Activated CD8-positive, alpha-beta memory T cell treated with anti-CD3 and anti-CD28 coated beads, Interleukin-2, amount 50 U/mL, for 24 hours (primary cell): ENCODE measurements at regions not wholly inside any gene's neighbourhood (a gene's known extent, or its start where the extent isn't known, plus 50 kb on each side); places are given as distances from the start of the nearest gene placed in this dataset.

Experiments used
- DNase-seq: peaks from one replicate; pipeline ENCODE4 v3.0.0-alpha.2; 2020; ENCODE audit errors: extremely low read depth

DNA sequence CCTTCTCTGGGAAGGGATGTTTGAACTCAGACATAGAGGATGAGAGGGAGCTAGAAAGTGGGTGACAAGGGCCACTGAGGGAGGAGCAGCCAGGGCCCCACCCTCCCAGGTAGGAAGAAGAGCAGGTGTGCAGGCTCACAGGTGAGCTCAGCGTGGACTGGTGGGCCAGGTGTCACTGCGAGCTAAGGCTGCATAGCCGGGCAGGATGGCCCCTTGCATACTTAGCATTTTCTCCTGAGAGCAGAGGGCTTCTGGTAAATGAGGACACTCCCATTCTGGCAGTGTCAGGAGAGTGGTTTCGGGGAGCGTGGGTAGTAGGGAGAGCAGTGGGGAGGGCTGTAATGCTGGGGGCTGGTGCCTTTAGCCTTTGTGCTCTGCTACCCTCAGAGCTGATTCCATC lies 843.4 kb downstream of the TBC1D22A start:
- no peak for DNase-seq

DNA sequence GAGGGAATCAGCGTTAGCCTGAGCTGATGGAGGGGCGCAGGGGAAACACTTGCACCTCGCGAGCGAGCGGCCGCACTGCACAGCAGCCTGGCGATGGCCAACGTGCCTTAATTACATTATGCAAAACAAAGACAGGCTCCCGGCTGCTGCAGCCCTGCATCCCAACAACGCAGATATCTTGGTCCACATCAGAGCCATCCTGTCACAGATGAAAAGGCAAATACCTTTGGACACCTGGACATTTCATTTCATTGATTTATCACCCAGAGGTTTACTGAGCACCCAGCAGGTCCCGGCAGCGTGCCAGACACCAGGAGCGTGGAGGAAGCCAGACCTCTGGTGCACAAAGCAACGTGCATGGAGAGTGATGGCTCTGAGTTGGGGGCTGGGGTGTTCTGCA lies 843.0 kb downstream of the TBC1D22A start:
- DNase-seq: no peak

DNA sequence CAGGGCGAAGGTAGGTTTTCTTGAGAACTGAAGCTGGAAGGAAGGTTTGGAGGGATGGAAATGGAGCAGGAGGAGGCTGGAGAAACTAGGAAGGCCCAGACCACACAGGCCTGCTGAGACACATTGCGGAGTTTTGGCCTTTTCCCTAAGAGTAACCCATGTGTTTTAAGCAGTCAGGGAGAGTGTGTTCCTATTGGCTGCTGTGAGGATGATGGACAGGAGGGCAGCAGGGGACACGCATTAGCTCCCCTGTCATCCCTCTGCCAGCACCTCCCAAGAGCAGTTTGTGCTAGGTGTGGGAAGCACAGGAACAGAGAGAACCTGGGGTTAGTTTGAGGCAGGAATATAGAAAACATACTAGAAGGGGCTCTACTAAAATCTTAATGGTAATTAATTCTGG lies 842.1 kb downstream of the TBC1D22A start:
- DNase-seq: no peak

DNA sequence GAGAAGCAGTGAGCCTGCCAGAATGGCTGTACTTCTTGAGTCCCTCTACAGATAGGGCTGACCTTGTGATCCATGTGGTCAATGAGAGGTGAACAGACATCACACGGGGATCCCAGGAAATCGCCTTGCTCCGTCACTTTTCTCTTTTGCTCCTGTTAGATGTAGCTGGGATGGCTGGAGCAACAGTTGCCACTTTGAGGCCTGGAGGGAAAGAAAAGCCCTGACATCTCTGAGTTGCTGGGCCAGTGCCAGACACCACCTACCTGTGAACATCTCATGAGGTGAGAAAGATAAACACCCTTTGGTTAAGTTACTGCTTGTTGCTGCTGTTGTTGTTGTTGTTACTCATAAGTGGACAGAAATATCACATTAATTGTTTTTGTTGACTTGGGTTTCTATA lies 840.3 kb downstream of the TBC1D22A start:
- DNase-seq: no peak

DNA sequence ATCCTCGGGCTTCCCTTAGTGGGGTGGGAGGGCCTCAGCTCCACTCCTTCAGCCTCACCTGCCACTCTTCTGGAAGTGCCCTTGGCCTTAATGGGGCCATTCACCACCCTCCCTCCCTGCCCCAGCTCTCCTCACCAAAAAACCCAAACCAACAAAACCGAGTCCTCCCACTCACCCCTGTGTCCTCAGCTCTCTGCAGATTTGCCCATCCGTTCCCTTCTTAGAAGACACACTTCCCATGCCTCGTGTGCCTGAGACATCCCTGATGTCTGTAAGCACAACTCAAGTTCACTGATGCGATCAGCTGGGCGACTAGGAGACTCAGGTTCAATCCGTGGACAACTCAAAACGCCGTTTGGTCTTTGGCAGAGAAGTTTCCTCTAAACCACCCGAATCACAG lies 839.2 kb downstream of the TBC1D22A start:
- DNase-seq: no peak

DNA sequence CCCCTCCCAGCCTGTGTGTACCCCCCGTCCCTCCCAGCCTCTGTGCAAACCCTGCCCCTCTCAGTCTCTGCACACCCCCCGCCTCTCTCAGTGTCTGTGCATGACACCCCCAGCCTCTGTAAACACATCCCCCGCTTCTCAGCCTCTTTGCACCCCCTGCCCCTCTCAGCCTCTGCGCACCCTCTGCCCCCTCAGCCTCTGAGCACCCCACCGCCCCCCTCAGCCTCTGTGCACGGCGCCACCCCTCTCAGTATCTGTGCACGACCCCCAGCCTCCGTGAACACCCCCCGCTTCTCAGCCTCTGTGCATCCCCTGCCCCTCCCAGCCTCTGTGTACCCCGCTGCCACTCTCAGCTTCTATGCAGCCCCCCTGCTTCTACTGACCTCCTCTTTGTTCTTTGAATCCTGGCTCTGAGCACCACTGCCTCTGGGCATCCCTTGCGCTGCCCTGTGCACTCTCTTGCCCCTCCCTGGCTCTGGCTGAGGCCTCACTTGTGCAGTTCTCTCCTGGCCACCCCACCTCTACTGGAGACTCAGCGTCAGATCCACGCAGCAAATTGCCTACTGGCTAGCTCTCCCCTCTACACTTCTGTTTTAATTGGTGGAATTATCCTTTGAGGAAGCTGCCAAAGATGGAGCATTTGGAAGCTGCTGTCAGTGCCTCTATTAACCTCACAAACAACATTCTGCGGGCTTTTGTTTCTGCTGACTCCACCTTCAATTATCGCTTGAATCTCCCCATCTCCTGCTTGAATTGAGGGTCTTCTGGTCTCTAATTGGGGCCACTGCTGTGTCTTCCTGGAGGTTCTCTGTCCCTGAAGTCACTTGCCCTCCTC lies 838.6 kb downstream of the TBC1D22A start:
- DNase-seq: no peak

DNA sequence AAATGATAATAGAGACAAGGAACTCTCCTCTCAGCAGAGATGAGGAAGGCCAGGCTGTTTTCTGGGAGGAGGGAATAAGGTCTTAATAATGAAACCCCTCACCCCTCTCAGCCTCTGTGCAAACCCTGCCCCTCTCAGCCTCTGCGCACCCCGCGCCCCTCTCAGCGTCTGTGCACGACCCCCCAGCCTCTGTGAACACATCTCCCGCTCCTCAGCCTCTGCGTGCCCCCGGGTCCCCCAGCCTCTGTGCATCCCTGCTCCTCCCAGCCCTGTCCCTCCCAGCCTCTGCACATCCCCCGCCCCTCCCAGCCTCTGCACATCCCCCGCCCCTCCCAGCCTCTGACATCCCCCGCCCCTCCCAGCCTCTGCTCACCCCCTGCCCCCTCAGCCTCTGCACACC lies 837.8 kb downstream of the TBC1D22A start:
- DNase-seq: no peak

DNA sequence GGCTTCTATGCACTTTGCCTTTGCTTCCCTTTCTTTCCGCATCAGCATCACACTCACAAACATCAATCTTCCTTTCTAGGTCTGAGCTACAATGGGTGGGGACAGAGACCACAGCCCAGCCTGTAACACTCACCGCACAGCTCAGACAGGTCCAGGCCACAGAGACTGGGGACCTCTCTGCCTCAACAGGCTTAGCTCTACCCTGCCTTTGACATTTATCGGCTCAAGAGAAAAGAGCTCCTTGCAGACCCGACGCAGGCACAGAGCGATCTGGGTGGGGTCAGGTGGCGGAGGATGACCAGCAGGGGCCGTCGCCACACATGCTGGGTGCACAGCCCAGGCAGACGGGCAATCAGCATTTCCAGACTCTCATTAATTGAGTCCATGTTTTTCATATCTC lies 837.3 kb downstream of the TBC1D22A start:
- no peak for DNase-seq

DNA sequence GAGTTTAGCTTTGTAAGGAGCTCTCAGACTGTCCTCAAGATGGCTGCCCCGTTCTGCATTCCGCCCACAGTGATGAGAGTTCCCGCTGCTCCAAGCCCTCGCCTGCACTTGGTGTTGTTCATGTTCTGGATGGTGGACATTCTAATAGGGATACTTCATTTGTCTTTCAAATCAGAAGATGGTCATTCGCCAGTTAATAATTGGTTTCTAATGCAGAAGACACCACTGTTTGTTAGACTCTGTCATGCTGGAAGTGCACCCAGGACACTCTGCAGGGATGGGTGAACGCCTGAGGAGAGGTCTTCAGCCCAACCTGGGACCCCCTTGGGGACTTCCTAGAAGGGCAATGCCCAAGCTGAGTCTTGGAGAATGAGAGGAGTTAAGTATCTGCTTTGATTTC lies 836.4 kb downstream of the TBC1D22A start:
- no peak for DNase-seq

DNA sequence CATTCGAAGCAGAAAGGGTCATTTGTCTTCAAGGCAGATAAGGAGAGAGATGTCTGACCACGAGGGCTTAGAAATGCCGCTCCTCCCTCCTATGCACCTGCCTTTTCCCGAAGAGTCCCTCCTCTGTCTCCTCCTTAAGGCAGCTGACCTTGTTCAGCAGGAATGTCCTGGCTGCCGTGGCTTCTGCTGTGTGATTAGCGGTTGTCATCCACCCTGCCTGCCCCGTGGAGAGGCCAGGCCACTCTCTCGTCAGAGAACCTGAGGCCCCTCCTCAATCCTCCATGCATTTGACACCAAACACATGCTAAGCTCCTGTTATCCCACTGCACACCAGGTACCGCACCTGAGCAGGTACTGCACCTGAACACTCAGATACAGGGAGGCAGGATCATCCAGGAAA lies 834.6 kb downstream of the TBC1D22A start:
- no peak for DNase-seq

DNA sequence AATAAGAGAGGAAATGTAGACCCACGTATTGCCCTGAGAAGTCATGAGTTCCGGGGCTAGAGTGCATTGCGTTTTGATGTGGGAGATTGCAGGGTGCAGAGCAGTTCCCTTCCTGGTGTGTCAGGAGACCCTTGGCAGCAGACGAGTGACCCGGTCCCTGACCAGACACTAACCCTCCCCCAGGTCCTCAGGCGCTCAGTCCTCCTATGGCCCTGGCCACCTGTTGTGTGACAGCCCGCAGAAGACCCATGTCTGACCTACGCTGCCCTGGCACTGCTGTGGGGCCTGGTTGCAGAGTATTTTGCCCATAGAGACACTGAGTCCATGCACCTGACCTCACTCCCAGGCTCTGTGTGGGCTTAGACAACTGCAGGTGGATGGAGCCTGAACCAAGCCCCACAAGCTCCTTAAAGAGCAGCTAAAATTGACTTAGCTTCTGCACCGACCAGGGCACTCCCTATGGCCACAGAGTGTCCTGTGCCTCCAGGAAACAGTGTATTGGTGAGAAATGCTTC lies 833.8 kb downstream of the TBC1D22A start:
- DNase-seq: no peak

DNA sequence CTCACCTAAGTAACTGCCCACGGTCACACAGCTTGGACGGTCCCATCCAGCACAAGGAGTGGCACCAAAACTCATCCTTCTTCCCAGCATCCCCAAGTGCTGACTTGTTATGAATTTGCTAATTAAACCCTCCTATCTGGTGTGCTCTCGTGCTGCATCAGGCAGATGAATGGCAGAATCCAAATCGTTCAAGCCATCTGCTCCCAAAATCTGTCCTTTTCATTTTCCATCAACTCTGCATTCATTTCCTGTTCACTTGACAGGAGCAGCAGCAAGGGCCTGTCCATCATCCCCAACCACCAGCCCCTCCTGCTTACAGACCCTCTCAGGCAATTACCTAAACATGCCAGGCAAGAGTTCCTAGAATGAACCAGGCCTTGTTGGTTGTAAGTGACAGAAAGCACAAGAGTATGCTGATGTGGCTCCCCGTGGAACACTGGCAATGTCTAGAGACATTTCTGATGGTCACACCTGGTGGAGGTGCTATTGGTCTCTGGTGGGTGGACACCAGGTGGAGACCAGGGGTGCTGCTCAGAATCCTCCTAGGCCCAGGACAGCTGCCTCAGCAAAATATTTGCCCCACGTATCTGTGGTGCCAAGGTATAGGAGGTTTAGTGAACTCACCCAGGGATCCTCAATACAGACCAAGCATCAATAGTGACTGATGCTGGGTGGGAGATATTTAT lies 832.5 kb downstream of the TBC1D22A start:
- no peak for DNase-seq

DNA sequence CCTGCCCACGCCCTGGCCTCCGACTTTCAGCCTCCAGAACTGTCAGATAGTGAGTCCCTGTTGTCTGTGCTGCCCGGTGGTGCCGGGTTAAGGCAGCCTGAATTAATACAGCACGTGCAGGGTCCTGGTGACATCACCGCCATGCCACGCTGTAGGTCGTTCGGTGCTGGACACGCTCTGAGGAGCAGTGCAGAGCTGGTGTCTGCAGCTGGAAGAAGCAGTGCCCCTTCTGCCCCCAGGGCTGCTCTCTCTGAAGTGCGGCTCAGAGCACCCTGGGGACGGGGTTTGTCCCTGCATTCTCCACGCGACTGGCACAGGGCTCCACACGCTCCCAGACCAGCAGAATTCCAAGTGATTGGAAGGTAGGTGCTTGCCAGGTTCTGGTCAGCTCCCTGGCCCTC lies 831.5 kb downstream of the TBC1D22A start:
- DNase-seq: no peak

DNA sequence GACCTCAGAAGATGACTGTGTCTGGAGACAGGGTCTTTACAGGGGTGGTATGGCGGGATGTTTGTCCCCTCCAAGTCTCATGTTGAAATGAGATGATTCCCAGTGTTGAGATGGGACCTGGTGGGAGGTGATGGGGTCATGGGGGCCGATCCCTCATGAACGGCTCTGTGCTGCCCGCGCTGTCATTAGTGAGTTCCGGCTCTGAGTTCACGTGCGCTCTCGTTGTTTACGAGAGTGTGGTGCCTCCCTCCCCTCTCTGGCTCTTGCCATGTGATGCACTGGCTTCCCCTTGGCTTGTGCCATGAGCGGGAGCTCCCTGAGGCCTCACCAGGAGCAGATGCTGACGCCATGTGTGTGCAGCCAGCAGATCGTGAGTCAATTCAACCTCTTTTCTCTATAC lies 830.8 kb downstream of the TBC1D22A start:
- DNase-seq: no peak

DNA sequence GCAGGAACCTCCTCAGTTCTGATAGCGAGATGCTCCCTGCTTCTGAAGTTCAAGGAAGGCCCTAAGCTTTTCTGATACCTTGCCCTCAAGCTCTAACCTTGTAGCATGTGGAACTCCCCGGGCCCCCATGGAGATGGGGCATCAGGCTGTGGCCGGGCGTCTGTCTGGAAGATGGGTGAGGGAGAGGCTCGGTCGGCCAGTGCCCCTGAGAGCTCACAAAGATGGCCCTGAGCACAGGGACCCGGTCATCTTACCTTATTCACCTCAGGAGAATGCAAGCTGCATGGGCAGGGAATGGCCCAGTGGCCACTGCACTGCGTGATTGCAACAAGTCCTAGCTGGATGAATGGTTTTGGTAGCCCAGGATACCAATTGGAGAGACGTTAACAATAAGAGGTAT lies 830.3 kb downstream of the TBC1D22A start:
- no peak for DNase-seq

DNA sequence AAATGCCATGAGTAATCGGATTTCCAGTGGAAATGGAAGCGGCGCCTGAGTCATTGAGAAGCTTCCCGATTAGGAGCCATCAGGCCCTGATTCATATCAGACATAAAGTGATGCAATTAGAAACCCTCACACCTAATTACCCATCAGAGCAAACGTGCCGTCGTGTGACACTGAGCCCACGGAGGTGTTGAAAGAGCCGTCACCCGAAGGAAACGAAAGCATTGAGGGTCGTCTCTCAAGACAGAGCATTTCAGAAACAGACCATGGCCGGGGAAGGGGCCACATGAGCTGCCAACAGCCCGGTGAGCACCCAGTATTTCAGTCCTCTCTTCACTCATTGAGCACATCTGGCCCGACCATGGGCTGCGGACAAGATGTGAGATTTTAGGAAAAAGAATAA lies 829.3 kb downstream of the TBC1D22A start:
- DNase-seq: no peak

DNA sequence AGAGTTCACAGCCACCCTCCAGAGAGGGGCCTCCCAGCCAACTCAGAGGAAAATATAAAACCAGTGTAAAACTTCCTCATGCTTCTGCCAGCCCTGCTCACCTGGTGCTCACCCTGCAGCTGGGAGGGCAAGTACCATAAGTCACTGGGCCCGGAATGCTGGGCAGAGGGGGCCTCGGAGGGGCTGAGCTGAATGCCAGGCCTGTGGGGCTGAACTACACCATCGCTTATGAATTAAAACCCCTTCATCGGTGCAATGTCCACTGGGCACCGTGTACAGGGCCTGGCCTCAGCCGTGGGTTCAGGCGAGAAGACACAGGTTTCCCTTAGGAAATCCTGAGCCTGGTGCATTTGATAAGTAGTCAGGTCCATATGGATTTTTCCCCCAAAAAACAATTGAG lies 828.6 kb downstream of the TBC1D22A start:
- DNase-seq: no peak

DNA sequence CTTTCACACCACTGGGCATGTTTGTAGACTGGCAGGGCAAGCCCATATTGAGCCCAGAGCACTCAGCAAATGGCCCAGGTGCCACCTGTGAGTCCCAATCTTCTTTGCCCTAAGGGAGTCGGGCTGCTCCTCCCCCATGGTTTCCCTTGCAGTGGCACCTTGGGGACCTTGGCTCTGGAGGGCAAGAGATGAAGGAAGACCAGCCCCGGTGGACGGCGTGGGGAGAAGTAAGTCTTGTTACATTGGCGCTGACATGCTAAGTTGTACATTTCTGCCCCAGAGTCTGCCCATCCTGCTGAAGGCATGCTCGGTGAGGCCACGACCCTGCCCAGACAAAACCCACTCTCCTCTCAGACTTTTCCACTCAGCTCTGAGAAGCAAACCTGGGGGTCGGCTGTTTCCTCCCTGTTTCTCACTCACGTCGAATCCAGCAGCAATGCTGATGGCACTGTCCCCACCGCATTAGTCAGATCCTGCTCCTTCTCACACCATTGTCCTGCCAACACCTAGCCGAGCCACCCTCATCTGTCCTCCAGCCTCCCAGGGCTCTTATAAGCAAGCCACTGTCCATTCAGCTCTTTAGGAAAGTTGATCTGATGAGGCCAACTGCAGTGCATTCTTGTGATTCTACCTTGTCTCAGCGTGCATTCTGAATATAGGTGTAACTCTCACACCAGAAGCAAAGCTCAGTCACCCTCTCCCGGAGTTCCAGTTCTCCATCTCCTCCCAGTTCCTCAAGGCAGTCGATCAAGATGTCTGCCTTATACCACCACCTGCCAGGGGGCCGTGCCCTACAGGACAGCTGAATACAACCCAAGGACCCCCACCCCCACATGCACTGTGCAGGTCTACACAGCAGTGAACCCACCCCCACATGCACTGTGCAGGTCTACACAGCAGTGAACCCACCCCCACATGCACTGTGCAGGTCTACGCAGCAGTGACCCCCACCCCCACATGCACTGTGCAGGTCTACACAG lies 827.1 kb downstream of the TBC1D22A start:
- no peak for DNase-seq

DNA sequence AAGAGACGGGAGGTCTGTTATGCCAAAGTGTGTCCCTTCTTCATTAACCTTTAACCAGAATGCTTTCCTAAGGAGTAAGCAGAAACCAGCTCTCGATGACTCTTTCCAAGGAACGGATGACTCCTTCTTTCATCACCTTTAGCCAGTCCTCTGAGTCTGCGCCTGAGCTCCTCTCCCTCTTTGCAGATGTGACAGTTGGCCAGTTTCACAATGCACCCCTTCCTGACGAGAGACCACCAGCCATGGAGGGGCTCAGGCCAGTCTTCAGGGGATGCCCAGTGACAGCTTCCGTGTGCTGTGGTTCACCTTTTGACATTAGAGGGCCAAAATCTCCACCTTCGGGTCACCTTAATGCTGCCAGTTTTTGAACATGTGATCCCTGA lies 826.1 kb downstream of the TBC1D22A start:
- DNase-seq: no peak

DNA sequence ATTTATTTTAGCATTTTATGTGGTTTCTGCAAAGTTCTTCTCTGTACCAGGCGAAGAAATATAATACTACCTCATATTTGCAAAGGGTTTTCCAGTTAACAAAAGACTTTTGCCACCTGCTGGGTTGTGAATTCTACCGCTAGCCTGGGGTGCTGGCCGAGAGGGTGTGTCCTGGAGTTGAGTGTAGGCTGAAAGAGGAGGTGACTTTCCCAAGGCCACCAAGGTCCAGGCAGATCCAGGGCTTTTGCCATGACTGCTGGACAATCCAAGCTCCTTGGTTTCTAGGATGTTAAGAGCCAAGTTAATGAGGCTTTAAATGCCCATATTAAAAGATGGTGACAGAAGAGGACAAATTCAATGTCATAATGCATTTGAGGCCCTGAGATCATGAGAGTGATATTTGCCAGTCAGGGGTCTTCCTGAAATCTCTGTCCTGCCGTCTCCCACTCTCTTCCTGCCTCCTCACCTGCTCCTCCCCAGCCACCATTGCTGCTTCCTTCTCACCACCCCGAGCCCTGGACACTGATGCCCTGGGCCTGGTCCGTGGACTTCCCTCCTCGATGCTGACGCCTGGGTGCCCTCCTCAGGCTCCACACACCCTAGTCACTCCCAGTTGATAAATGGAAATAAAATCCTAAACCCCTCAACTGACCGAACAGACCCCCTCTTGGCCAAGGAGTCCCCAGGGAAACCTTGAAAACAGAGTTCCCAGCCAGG lies 825.6 kb downstream of the TBC1D22A start:
- no peak for DNase-seq

DNA sequence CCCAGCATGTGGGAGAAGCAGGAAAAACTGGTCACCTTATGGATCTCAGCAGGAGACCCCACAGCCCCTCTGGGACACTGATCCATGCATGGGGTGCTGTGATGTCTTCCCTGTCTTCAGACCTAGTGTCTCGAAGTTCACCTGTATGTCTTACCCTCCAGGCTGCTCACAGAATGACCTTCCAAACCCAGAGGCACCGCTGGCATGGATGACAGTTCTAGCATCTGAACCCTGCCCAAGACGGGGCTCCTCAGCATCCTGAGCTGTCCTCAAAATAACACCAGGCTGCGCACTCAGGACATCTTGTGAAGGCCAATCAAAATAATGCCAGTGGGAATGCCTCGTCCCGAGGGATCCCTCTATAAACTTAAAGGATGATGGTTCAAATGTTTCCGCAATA lies 824.9 kb downstream of the TBC1D22A start:
- no peak for DNase-seq

DNA sequence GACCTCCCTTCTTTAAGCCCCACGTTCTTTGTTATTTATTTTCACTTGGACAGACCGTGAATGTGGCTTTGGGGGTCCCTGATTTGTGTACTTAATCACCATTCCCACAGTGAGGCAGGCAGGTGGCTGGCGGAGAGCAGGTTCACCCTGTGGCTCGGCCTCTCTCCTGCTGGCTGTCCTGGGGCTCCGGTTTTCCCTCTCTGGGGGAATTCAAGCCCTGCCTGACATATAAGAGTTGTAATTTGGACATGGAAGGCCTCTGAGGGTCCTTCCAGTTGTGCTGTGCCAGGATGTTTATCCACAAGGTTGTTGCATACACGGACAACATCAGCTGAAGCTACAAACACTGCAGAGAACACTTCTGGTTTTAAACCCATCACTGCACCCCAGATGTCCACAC lies 824.5 kb downstream of the TBC1D22A start:
- DNase-seq: no peak
